Endothelial cell of umbilical vein (primary cell): ENCODE measurements at regions not wholly inside any gene's neighbourhood (a gene's known extent, or its start where the extent isn't known, plus 50 kb on each side); places are given as distances from the start of the nearest gene placed in this dataset.

ENCODE experiments used
- BruUV-seq: library from RNA; stranded (reverse); fragments of 400-500 nt; replicated peaks from 2 replicates; lab custom pipeline; 2021; lab: Mats Ljungman, UMichigan
- CTCF ChIA-PET: fragments of 300-600, 350-600 bp; sonication (Branson Sonifier 250); formaldehyde crosslinking; loops from one replicate; lab custom pipeline; 2021; ENCODE audit warnings: antibody characterized with exemption, inconsistent platforms; lab: Charles Lee
- POLR2A ChIA-PET: fragments of 300-600, 350-600 bp; sonication (Branson Sonifier 250); formaldehyde crosslinking; loops from one replicate; lab custom pipeline; 2021; ENCODE audit warnings: antibody characterized with exemption, inconsistent platforms; lab: Charles Lee
- DNase-seq: peaks from one replicate; pipeline ENCODE4 v3.0.0-alpha.2; 2011; ENCODE audit warnings: low read depth, low spot score
- FAIRE-seq: peaks from 2 replicates; lab custom pipeline; 2011; peaks lifted over from hg19 to GRCh38; lab: Jason Lieb, UNC
- H2AFZ ChIP-seq: 2 replicates; pipeline ENCODE4 v1.6.0; 2012; ENCODE audit warnings: low read depth, low read length, control low read depth, inconsistent platforms
- H3K27ac ChIP-seq: 2 replicates; pipeline ENCODE4 v1.5.1; 2011; ENCODE audit warnings: low read depth, mild to moderate bottlenecking, control low read depth, low read length, moderate library complexity; ENCODE audit not compliant: insufficient read depth
- H3K27me3 ChIP-seq, 2 experiments: 2 replicates each; pipeline versions ENCODE4 v1.6.0 to v1.6.1; 2011; ENCODE audit warnings: low read length in 2 of 2, mixed read lengths in 1 of 2; ENCODE audit not compliant: control insufficient read depth in 2 of 2, insufficient read depth in 2 of 2
- H3K36me3 ChIP-seq, 2 experiments: 2 replicates in 1 of 2; 3 replicates in 1 of 2; pipeline ENCODE4 v1.5.1; 2011; ENCODE audit warnings: low read length in 2 of 2, mild to moderate bottlenecking in 1 of 2, moderate library complexity in 1 of 2; ENCODE audit not compliant: control insufficient read depth in 2 of 2, insufficient read depth in 2 of 2; ENCODE audit errors: extremely low read depth in 1 of 2
- H3K4me1 ChIP-seq: 3 replicates; pipeline ENCODE4 v1.5.1; 2011; ENCODE audit warnings: mild to moderate bottlenecking, low read length; ENCODE audit not compliant: control insufficient read depth, insufficient read depth; ENCODE audit errors: extremely low read depth
- H3K4me2 ChIP-seq: 2 replicates; pipeline ENCODE4 v1.6.1; 2011; ENCODE audit warnings: low read length, control low read depth, mixed read lengths; ENCODE audit not compliant: insufficient read depth
- H3K4me3 ChIP-seq, 3 experiments: fragments of 200-600 bp in 1 of 3; sonication (generic), shearing (Covaris generic) in 1 of 3; replicated peaks in 1 of 3; 2 replicates each; pipeline ENCODE4 v1.5.1; 2011 to 2016; ENCODE audit warnings: control low read depth in 3 of 3, low read length in 3 of 3, mild to moderate bottlenecking in 2 of 3, inconsistent platforms in 1 of 3, low read depth in 1 of 3, moderate library complexity in 1 of 3; ENCODE audit not compliant: insufficient read depth in 1 of 3
- H3K79me2 ChIP-seq: 2 replicates; pipeline ENCODE4 v1.6.0; 2012; ENCODE audit warnings: low read length, inconsistent platforms; ENCODE audit not compliant: control insufficient read depth, insufficient read depth
- H3K9ac ChIP-seq: replicated peaks from 2 replicates; pipeline ENCODE3; 2011; ENCODE audit warnings: low read length, control low read depth; ENCODE audit not compliant: insufficient read depth; ENCODE audit errors: extremely low read depth
- H3K9me1 ChIP-seq: replicated peaks from 3 replicates; pipeline ENCODE4 v1.6.0; 2011; ENCODE audit warnings: mild to moderate bottlenecking, low read length; ENCODE audit not compliant: control insufficient read depth, insufficient read depth; ENCODE audit errors: extremely low read depth
- H3K9me3 ChIP-seq: replicated peaks from 2 replicates; pipeline ENCODE4 v1.5.1; 2012; ENCODE audit warnings: low read length, inconsistent platforms; ENCODE audit not compliant: control insufficient read depth, insufficient read depth
- H4K20me1 ChIP-seq: replicated peaks from 2 replicates; pipeline ENCODE3; 2011; ENCODE audit warnings: mild to moderate bottlenecking, low read length; ENCODE audit not compliant: control insufficient read depth, insufficient read depth; ENCODE audit errors: extremely low read depth
- EZH2 ChIP-seq: IDR thresholded peaks from 2 replicates; pipeline ENCODE4 v1.6.1; 2012; ENCODE audit warnings: borderline replicate concordance, low read depth, mild to moderate bottlenecking, moderate library complexity, low read length, inconsistent platforms; ENCODE audit not compliant: severe bottlenecking
- FOS ChIP-seq: IDR thresholded peaks from 2 replicates; pipeline ENCODE4 v1.6.1; 2011; ENCODE audit warnings: mild to moderate bottlenecking, low read length, moderate library complexity, borderline replicate concordance; ENCODE audit not compliant: insufficient read depth
- GATA2 ChIP-seq: IDR thresholded peaks from 2 replicates; pipeline ENCODE4 v1.7.0; 2011; ENCODE audit warnings: low read depth, mild to moderate bottlenecking, moderate library complexity, mixed read lengths, low read length; ENCODE audit not compliant: insufficient read length, insufficient read depth
- JUN ChIP-seq: IDR thresholded peaks from 2 replicates; pipeline ENCODE4 v1.6.1; 2011; ENCODE audit warnings: borderline replicate concordance, low read depth; ENCODE audit not compliant: insufficient read length, insufficient read depth
- MYC ChIP-seq: IDR thresholded peaks from one replicate; pipeline ENCODE4 v1.6.1; 2011; ENCODE audit warnings: mild to moderate bottlenecking, low read depth, low read length
- POLR2A ChIP-seq: IDR thresholded peaks from 2 replicates; pipeline ENCODE4 v1.6.1; 2012; ENCODE audit warnings: low read depth, mild to moderate bottlenecking, control low read depth, low read length
- POLR2AphosphoS5 ChIP-seq: IDR thresholded peaks from 2 replicates; pipeline ENCODE4 v1.6.1; 2012; ENCODE audit warnings: low read depth, mild to moderate bottlenecking, control low read depth, low read length, moderate library complexity; ENCODE audit not compliant: insufficient read depth
- dilution Hi-C: fragments of 300-500 bp; cut with MboI; formaldehyde crosslinking; loops from one replicate; pipeline ENCODE4 v1.15.0; 2019; ENCODE audit warnings: low sequenced_read_pairs; ENCODE audit not compliant: extremely low pct_ligation_motif_present
- intact Hi-C: fragments of 100-400 bp; cut with micrococcal nuclease; formaldehyde crosslinking; loops from one replicate; pipeline ENCODE4 v1.10.0; 2022
- TF ChIP-seq, protein P1 (sequence below), 2 donors: IDR thresholded peaks; 1 replicate in 1 of 2; 2 replicates in 1 of 2; pipeline ENCODE4 v1.5.1; 2011; ENCODE audit warnings: low read length in 2 of 2, mild to moderate bottlenecking in 2 of 2, moderate library complexity in 2 of 2, control low read depth in 1 of 2, inconsistent platforms in 1 of 2, low read depth in 1 of 2; ENCODE audit not compliant: insufficient read depth in 1 of 2; ENCODE audit errors: extremely low read depth in 1 of 2
- TF ChIP-seq, protein P2 (sequence below): IDR thresholded peaks from 2 replicates; pipeline ENCODE4 v1.6.1; 2011; ENCODE audit not compliant: insufficient read depth, insufficient read length

DNA sequence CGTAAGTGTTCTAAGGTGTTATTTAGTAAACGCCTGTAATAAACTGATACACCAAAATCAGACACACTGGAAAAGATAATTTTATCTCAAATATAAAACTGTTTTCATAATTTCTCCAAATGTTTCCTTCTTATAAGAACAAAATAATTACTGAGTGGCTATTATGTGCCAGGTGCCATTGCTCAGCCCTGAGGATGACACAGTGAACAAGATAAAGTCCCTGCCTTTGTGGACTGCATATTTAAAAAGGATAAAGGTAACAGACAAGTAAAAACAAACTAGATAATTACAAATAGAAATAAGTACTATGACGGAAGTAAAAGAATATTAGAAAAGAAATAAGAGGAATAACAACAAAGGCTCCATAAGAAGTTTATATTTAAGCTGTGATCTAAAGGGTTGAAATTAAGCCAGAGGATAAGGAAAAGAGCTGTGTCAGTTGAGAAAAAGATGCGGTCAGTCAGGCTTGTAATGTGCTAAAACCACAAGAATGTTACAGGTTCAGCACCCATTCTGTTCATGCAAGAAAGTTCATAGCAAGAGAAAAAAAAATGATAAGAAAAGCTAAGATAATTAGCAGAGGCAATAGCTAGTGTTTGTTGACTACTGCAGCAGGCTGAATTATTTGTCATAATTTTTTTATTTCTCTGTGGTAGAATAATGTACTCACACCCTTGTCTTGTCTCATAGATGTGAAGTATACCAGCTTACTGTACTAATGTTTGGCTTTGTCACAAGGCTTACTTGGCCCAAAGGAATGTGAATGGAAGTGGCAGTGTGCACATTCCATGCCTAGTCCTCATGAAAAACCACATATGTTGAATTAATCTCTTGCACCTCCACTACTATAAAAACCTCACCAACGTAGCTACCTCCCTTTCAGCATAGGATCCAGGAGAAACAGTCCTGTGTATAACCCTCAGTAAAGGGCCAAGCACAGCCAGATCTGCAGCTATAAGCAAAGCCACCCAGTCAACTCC lies 75.1 kb downstream of the CRPPA start:
- ChIA-PET CTCF (interaction anchor here (0.8 to 1.2 kb wide), 3 partner anchors 10 to 26 kb away, joined by 3 to 4 read pairs (median 3); no protein-coding TSS in a partner anchor), POLR2A (no interaction called here)
- no peaks in the 10 kb centered on the region for H3K27me3 ChIP-seq
- no peak overlapping the region for H3K9ac ChIP-seq
- no peaks in the 10 kb centered on the region for H3K36me3 ChIP-seq
- no peak overlapping the region for H3K27ac ChIP-seq
- H3K9me1 ChIP-seq, result no peaks in the 10 kb centered on the region
- H3K4me3 ChIP-seq, result no peak overlapping the region
- DNase-seq (no peak), FAIRE-seq (no peak)
- no peaks in the 10 kb centered on the region for H4K20me1 ChIP-seq
- BruUV-seq, result no TSS peak
- H3K9me3 ChIP-seq, result no peaks in the 10 kb centered on the region
- no peak overlapping the region for H3K4me2 ChIP-seq
- no peaks in the 10 kb centered on the region for H3K4me1 ChIP-seq
- intact Hi-C loops, result no loop called here
- TF ChIP-seq POLR2A, result no peak
- TF ChIP-seq GATA2, result no peak
- TF ChIP-seq, protein P1, sequence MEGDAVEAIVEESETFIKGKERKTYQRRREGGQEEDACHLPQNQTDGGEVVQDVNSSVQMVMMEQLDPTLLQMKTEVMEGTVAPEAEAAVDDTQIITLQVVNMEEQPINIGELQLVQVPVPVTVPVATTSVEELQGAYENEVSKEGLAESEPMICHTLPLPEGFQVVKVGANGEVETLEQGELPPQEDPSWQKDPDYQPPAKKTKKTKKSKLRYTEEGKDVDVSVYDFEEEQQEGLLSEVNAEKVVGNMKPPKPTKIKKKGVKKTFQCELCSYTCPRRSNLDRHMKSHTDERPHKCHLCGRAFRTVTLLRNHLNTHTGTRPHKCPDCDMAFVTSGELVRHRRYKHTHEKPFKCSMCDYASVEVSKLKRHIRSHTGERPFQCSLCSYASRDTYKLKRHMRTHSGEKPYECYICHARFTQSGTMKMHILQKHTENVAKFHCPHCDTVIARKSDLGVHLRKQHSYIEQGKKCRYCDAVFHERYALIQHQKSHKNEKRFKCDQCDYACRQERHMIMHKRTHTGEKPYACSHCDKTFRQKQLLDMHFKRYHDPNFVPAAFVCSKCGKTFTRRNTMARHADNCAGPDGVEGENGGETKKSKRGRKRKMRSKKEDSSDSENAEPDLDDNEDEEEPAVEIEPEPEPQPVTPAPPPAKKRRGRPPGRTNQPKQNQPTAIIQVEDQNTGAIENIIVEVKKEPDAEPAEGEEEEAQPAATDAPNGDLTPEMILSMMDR (IDR thresholded peaks at IDR 0.05; ENCODE audit: extremely low read depth in 1 of 2, insufficient read depth in 1 of 2, low read depth in 1 of 2, low read length in 2 of 2), result no peak
- TF ChIP-seq, protein P2, sequence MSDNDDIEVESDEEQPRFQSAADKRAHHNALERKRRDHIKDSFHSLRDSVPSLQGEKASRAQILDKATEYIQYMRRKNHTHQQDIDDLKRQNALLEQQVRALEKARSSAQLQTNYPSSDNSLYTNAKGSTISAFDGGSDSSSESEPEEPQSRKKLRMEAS, result no peak
- no peak for TF ChIP-seq EZH2
- TF ChIP-seq MYC, result no peak
- no peak for TF ChIP-seq FOS
- TF ChIP-seq POLR2AphosphoS5, result no peak
- no peak for TF ChIP-seq JUN
- dilution Hi-C loops, result no loop called here
- no peaks in the 10 kb centered on the region for H3K79me2 ChIP-seq
- H2AFZ ChIP-seq, result no peak overlapping the region
